Natural killer cell (primary cell): ENCODE measurements at regions not wholly inside any gene's neighbourhood (a gene's known extent, or its start where the extent isn't known, plus 50 kb on each side); places are given as distances from the start of the nearest gene placed in this dataset.

Experiments used
- ATAC-seq, 3 donors: fragments of 150-1000 bp in 2 of 3; fragments of 200-7000 bp in 1 of 3; cut with Tn5 transposase; 1 replicate in 1 of 3; 2 replicates in 2 of 3; pipeline ENCODE4 v1.10.0; 2021; ENCODE audit warnings: mild to moderate bottlenecking in 2 of 3, moderate library complexity in 2 of 3
- DNase-seq, 2 donors: peaks; one replicate each; pipeline versions ENCODE4 v3.0.0 to v3.0.0-alpha.2; 2013 to 2021; ENCODE audit warnings: mixed read lengths in 1 of 2
- H3K27ac ChIP-seq: one replicate; pipeline ENCODE4 v1.5.1; 2013; ENCODE audit warnings: mild to moderate bottlenecking, low read length
- H3K27me3 ChIP-seq: one replicate; pipeline ENCODE4 v1.6.1; 2013; ENCODE audit warnings: low read length; ENCODE audit not compliant: control insufficient read depth, insufficient read depth
- H3K36me3 ChIP-seq: one replicate; pipeline ENCODE4 v1.6.1; 2013; ENCODE audit warnings: low read length; ENCODE audit not compliant: control insufficient read depth, insufficient read depth
- H3K4me1 ChIP-seq: one replicate; pipeline ENCODE4 v1.6.1; 2013; ENCODE audit warnings: low read length; ENCODE audit not compliant: control insufficient read depth, insufficient read depth
- H3K4me3 ChIP-seq: one replicate; pipeline ENCODE4 v1.5.1; 2013; ENCODE audit warnings: low read length
- H3K9me3 ChIP-seq: one replicate; pipeline ENCODE4 v1.6.1; 2013; ENCODE audit warnings: low read length; ENCODE audit not compliant: control insufficient read depth, insufficient read depth
- H3K27ac Mint-ChIP-seq, 2 donors: one replicate each; pipeline ENCODE4 v1.8.0; 2022; ENCODE audit warnings: mild to moderate bottlenecking in 2 of 2, mixed read lengths in 2 of 2, moderate library complexity in 1 of 2
- H3K27me3 Mint-ChIP-seq, 2 donors: one replicate each; pipeline ENCODE4 v1.8.0; 2022; ENCODE audit warnings: low read depth in 2 of 2, mixed read lengths in 2 of 2
- H3K36me3 Mint-ChIP-seq: one replicate; pipeline ENCODE4 v1.8.0; 2022; ENCODE audit warnings: mixed read lengths
- H3K4me1 Mint-ChIP-seq, 2 donors: one replicate each; pipeline ENCODE4 v1.8.0; 2022; ENCODE audit warnings: mixed read lengths in 2 of 2
- H3K4me3 Mint-ChIP-seq: one replicate; pipeline ENCODE4 v1.8.0; 2022; ENCODE audit warnings: mild to moderate bottlenecking, moderate library complexity, mixed read lengths
- H3K9me3 Mint-ChIP-seq, 2 donors: one replicate each; pipeline ENCODE4 v1.8.0; 2022; ENCODE audit warnings: mixed read lengths in 2 of 2
- CTCF ChIP-seq: fragments of 200-600 bp; IDR thresholded peaks from one replicate; pipeline ENCODE4 v1.8.0; 2022; ENCODE audit warnings: antibody characterized with exemption
- WGBS: methylation state at CpG from one replicate; pipeline ENCODE4 v1.1.7; 2013; ENCODE audit warnings: missing lambda C conversion rate; ENCODE audit not compliant: insufficient coverage; 5-methylcytosine and 5-hydroxymethylcytosine counted together
- intact Hi-C: fragments of 100-400 bp; cut with micrococcal nuclease; formaldehyde crosslinking; loops from one replicate; pipeline ENCODE4 v1.14.2; 2022

- Mint-ChIP-seq H3K4me1 (no peaks in the 10 kb centered on the region), H3K27ac (no peak overlapping the region), H3K4me3 (no peak overlapping the region), H3K9me3 (no peaks in the 10 kb centered on the region), H3K27me3 (peaks cover 0 to 7% of the 10 kb centered on the region in 2 donors), H3K36me3 (no peaks in the 10 kb centered on the region)
- no peak for DNase-seq
- H3K4me1 ChIP-seq, result no peaks in the 10 kb centered on the region
- intact Hi-C loops, result no loop called here
- whole genome bisulfite sequencing, result 63% methylated on average over 14 of the region's 14 CpGs
- TF ChIP-seq CTCF, result no peak
- no peaks in the 10 kb centered on the region for H3K27me3 ChIP-seq
- ATAC-seq, result no peak
- no peak overlapping the region for H3K27ac ChIP-seq
- no peaks in the 10 kb centered on the region for H3K36me3 ChIP-seq
- H3K9me3 ChIP-seq, result no peaks in the 10 kb centered on the region
- no peak overlapping the region for H3K4me3 ChIP-seq
These were observed 372.9 kb downstream of the PREX1 start for GRCh38 chr20:48454671-48455490.

GRCh38 chr20:48453477-48454093, 374.2 kb downstream of the PREX1 start:
- Histone ChIP-seq H3K4me3 (no peak overlapping the region), H3K27me3 (no peaks in the 10 kb centered on the region), H3K4me1 (no peaks in the 10 kb centered on the region), H3K27ac (no peak overlapping the region), H3K36me3 (no peaks in the 10 kb centered on the region), H3K9me3 (no peaks in the 10 kb centered on the region)
- Mint-ChIP-seq H3K27me3 (peaks cover 0 to 7% of the 10 kb centered on the region in 2 donors), H3K27ac (no peak overlapping the region), H3K4me3 (no peak overlapping the region), H3K36me3 (no peaks in the 10 kb centered on the region), H3K9me3 (no peaks in the 10 kb centered on the region), H3K4me1 (no peaks in the 10 kb centered on the region)
- intact Hi-C loops, result no loop called here
- ATAC-seq (no peak), DNase-seq (no peak)
- TF ChIP-seq CTCF, result no peak
- 83% methylated on average over 15 of the region's 15 CpGs for WGBS

GRCh38 chr20:48451401-48451800, 376.4 kb downstream of the PREX1 start:
- Mint-ChIP-seq H3K36me3 (no peaks in the 10 kb centered on the region), H3K27ac (no peak overlapping the region), H3K4me3 (no peak overlapping the region), H3K4me1 (no peaks in the 10 kb centered on the region), H3K9me3 (no peaks in the 10 kb centered on the region), H3K27me3 (peaks cover 0 to 7% of the 10 kb centered on the region in 2 donors)
- no peak for ATAC-seq
- intact Hi-C loops, result no loop called here
- DNase-seq, result no peak
- no peaks in the 10 kb centered on the region for H3K27me3 ChIP-seq
- H3K4me3 ChIP-seq, result no peak overlapping the region
- H3K4me1 ChIP-seq, result no peaks in the 10 kb centered on the region
- H3K27ac ChIP-seq, result no peak overlapping the region
- H3K36me3 ChIP-seq, result no peaks in the 10 kb centered on the region
- 86% methylated on average over 6 of the region's 6 CpGs for WGBS
- no peak for TF ChIP-seq CTCF
- no peaks in the 10 kb centered on the region for H3K9me3 ChIP-seq
